ENCODE measurements at regions not wholly inside any gene's neighbourhood (a gene's known extent, or its start where the extent isn't known, plus 50 kb on each side); places are given as distances from the start of the nearest gene placed in this dataset.

- Histone ChIP-seq H3K9me3 (ENCODE audit: low read depth) (no peaks in the 10 kb centered on the region), H3K4me2 (no peak overlapping the region), H3K4me3 (no peak overlapping the region), H3K27me3 (no peaks in the 10 kb centered on the region), H3K36me3 (replicated peaks; ENCODE audit: insufficient read depth, low read depth) (no peaks in the 10 kb centered on the region), H3K9me2 (replicated peaks; ENCODE audit: insufficient read depth) (peaks cover 5% of the 10 kb centered on the region), H2AFZ (no peak overlapping the region), H3K79me2 (no peaks in the 10 kb centered on the region), H4K20me1 (ENCODE audit: insufficient read depth, poor library complexity, severe bottlenecking) (no peaks in the 10 kb centered on the region), H3K27ac (no peak overlapping the region), H3K4me1 (ENCODE audit: insufficient read depth) (no peaks in the 10 kb centered on the region)
- TF ChIP-seq EZH2 (IDR thresholded peaks at IDR 0.05; ENCODE audit: borderline replicate concordance) (no peak), CTCF (IDR thresholded peaks at IDR 0.05; ENCODE audit: poor library complexity) (no peak), EZH2phosphoT487 (IDR thresholded peaks at IDR 0.05; ENCODE audit: low read depth, severe bottlenecking, unreplicated experiment) (no peak)
- WGBS (ENCODE audit: low lambda C conversion rate, missing lambda C conversion rate): 72% methylated on average over 2 of the region's 2 CpGs
- no peak for DNase-seq (ENCODE audit: low spot score)
Measured at GRCh38 chr13:105165449-105166125, 1369.9 kb downstream of the EFNB2 start.

GRCh38 chr13:105159841-105160240 is 1375.6 kb downstream of the EFNB2 start:
- Histone ChIP-seq H3K36me3 (replicated peaks; ENCODE audit: insufficient read depth, low read depth) (no peaks in the 10 kb centered on the region), H3K27me3 (no peaks in the 10 kb centered on the region), H3K9me3 (ENCODE audit: low read depth) (no peaks in the 10 kb centered on the region), H3K4me2 (no peak overlapping the region), H3K4me1 (ENCODE audit: insufficient read depth) (no peaks in the 10 kb centered on the region), H2AFZ (no peak overlapping the region), H3K9me2 (replicated peaks; ENCODE audit: insufficient read depth) (no peaks in the 10 kb centered on the region), H3K79me2 (no peaks in the 10 kb centered on the region), H3K27ac (no peak overlapping the region), H3K4me3 (no peak overlapping the region), H4K20me1 (ENCODE audit: insufficient read depth, poor library complexity, severe bottlenecking) (no peaks in the 10 kb centered on the region)
- WGBS (ENCODE audit: low lambda C conversion rate, missing lambda C conversion rate): 81% methylated on average over 1 of the region's 1 CpG
- DNase-seq (ENCODE audit: low spot score): no peak
- TF ChIP-seq CTCF (IDR thresholded peaks at IDR 0.05; ENCODE audit: poor library complexity) (no peak), EZH2phosphoT487 (IDR thresholded peaks at IDR 0.05; ENCODE audit: low read depth, severe bottlenecking, unreplicated experiment) (no peak), EZH2 (IDR thresholded peaks at IDR 0.05; ENCODE audit: borderline replicate concordance) (no peak)

GRCh38 chr13:105153611-105154010 is 1381.9 kb downstream of the EFNB2 start:
- Histone ChIP-seq H3K4me2 (no peak overlapping the region), H4K20me1 (ENCODE audit: insufficient read depth, poor library complexity, severe bottlenecking) (no peaks in the 10 kb centered on the region), H3K36me3 (replicated peaks; ENCODE audit: insufficient read depth, low read depth) (no peaks in the 10 kb centered on the region), H3K27ac (no peak overlapping the region), H2AFZ (no peak overlapping the region), H3K9me2 (replicated peaks; ENCODE audit: insufficient read depth) (no peaks in the 10 kb centered on the region), H3K9me3 (ENCODE audit: low read depth) (no peaks in the 10 kb centered on the region), H3K79me2 (no peaks in the 10 kb centered on the region), H3K27me3 (no peaks in the 10 kb centered on the region), H3K4me1 (ENCODE audit: insufficient read depth) (no peaks in the 10 kb centered on the region), H3K4me3 (no peak overlapping the region)
- WGBS (ENCODE audit: low lambda C conversion rate, missing lambda C conversion rate): 79% methylated on average over 1 of the region's 1 CpG
- TF ChIP-seq CTCF (IDR thresholded peaks at IDR 0.05; ENCODE audit: poor library complexity) (no peak), EZH2phosphoT487 (IDR thresholded peaks at IDR 0.05; ENCODE audit: low read depth, severe bottlenecking, unreplicated experiment) (no peak), EZH2 (IDR thresholded peaks at IDR 0.05; ENCODE audit: borderline replicate concordance) (no peak)
- no peak for DNase-seq (ENCODE audit: low spot score)

Data from hepatocyte (in vitro differentiated cells).